Liver (tissue), 8 donors: ENCODE measurements at regions not wholly inside any gene's neighbourhood (a gene's known extent, or its start where the extent isn't known, plus 50 kb on each side); places are given as distances from the start of the nearest gene placed in this dataset.

ENCODE experiments used
- DNase-seq: peaks from one replicate; pipeline ENCODE4 v3.0.0-alpha.2; 2017; ENCODE audit warnings: low spot score
- H3K27ac ChIP-seq, 2 donors: one replicate each; pipeline ENCODE4 v1.7.0; 2013; ENCODE audit warnings: inconsistent platforms in 2 of 2, low read length in 2 of 2, control low read depth in 1 of 2, low read depth in 1 of 2, mild to moderate bottlenecking in 1 of 2
- H3K27me3 ChIP-seq, 4 donors: one replicate each; pipeline versions ENCODE4 v1.6.1 to v1.7.0; 2013; ENCODE audit warnings: low read length in 3 of 4, inconsistent platforms in 1 of 4, mild to moderate bottlenecking in 1 of 4, moderate library complexity in 1 of 4; ENCODE audit not compliant: control insufficient read depth in 4 of 4, insufficient read depth in 4 of 4
- H3K36me3 ChIP-seq, 4 donors: one replicate each; pipeline versions ENCODE4 v1.6.1 to v1.7.0; 2013; ENCODE audit warnings: low read length in 3 of 4, mild to moderate bottlenecking in 3 of 4, low read depth in 1 of 4, moderate library complexity in 1 of 4; ENCODE audit not compliant: control insufficient read depth in 4 of 4, insufficient read depth in 3 of 4
- H3K4me1 ChIP-seq, 4 donors: one replicate each; pipeline versions ENCODE4 v1.6.1 to v1.7.0; 2013; ENCODE audit warnings: low read length in 3 of 4, mild to moderate bottlenecking in 3 of 4, moderate library complexity in 1 of 4; ENCODE audit not compliant: control insufficient read depth in 4 of 4, insufficient read depth in 4 of 4
- H3K4me3 ChIP-seq, 3 donors: one replicate each; pipeline versions ENCODE4 v1.6.1 to v1.7.0; 2013; ENCODE audit warnings: low read length in 3 of 3, control low read depth in 1 of 3, low read depth in 1 of 3, mild to moderate bottlenecking in 1 of 3
- H3K9ac ChIP-seq, 2 donors: one replicate each; pipeline ENCODE4 v1.7.0; 2013; ENCODE audit warnings: low read length in 2 of 2, mild to moderate bottlenecking in 2 of 2, moderate library complexity in 2 of 2, control low read depth in 1 of 2, low read depth in 1 of 2
- H3K9me3 ChIP-seq, 4 donors: one replicate each; pipeline versions ENCODE4 v1.6.1 to v1.7.0; 2013; ENCODE audit warnings: low read length in 3 of 4; ENCODE audit not compliant: control insufficient read depth in 4 of 4
- ATF3 ChIP-seq: IDR thresholded peaks from 2 replicates; pipeline ENCODE4 v1.6.1; 2016; ENCODE audit warnings: antibody characterized with exemption
- CTCF ChIP-seq: fragments of 150-350 bp; IDR thresholded peaks from 2 replicates; pipeline ENCODE4 v1.5.1; 2017; ENCODE audit warnings: improper control_type of control experiment, low read depth, low read length; ENCODE audit not compliant: missing input control
- EGR1 ChIP-seq, 2 donors: IDR thresholded peaks; 2 replicates each; pipeline ENCODE4 v1.6.1; 2016 to 2018; ENCODE audit warnings: antibody characterized with exemption in 2 of 2, low read depth in 2 of 2
- FOXA1 ChIP-seq: IDR thresholded peaks from 2 replicates; pipeline ENCODE4 v1.6.1; 2016; ENCODE audit warnings: antibody characterized with exemption
- FOXA2 ChIP-seq: IDR thresholded peaks from 2 replicates; pipeline ENCODE4 v1.6.1; 2016; ENCODE audit warnings: antibody characterized with exemption
- GABPA ChIP-seq, 2 donors: IDR thresholded peaks in 1 of 2; conservative IDR thresholded peaks in 1 of 2; 2 replicates each; pipeline ENCODE4 v1.6.1; 2016; ENCODE audit warnings: antibody characterized with exemption in 2 of 2, mild to moderate bottlenecking in 1 of 2, moderate library complexity in 1 of 2
- HNF4A ChIP-seq, 2 donors: conservative IDR thresholded peaks; 2 replicates each; pipeline ENCODE4 v1.6.1; 2016; ENCODE audit warnings: antibody characterized with exemption in 2 of 2, mild to moderate bottlenecking in 2 of 2
- HNF4G ChIP-seq: IDR thresholded peaks from 2 replicates; pipeline ENCODE4 v1.6.1; 2016; ENCODE audit warnings: antibody characterized with exemption
- JUND ChIP-seq, 2 donors: IDR thresholded peaks; 2 replicates each; pipeline ENCODE4 v1.6.1; 2016; ENCODE audit warnings: antibody characterized with exemption in 2 of 2
- MAX ChIP-seq: IDR thresholded peaks from 2 replicates; pipeline ENCODE4 v1.6.1; 2016; ENCODE audit warnings: antibody characterized with exemption
- NR2F2 ChIP-seq: IDR thresholded peaks from 2 replicates; pipeline ENCODE4 v1.6.1; 2016; ENCODE audit warnings: antibody characterized with exemption
- RAD21 ChIP-seq, 2 donors: IDR thresholded peaks; 2 replicates each; pipeline ENCODE4 v1.6.1; 2016; ENCODE audit warnings: antibody characterized with exemption in 2 of 2, mild to moderate bottlenecking in 2 of 2
- REST ChIP-seq: IDR thresholded peaks from 2 replicates; pipeline ENCODE4 v1.6.1; 2016; ENCODE audit warnings: antibody characterized with exemption, mild to moderate bottlenecking
- RXRA ChIP-seq, 2 donors: IDR thresholded peaks; 2 replicates each; pipeline ENCODE4 v1.6.1; 2017 to 2018; ENCODE audit warnings: antibody characterized with exemption in 2 of 2, mild to moderate bottlenecking in 1 of 2
- SP1 ChIP-seq: IDR thresholded peaks from 2 replicates; pipeline ENCODE4 v1.6.1; 2018; ENCODE audit warnings: antibody characterized with exemption, mild to moderate bottlenecking
- TAF1 ChIP-seq: conservative IDR thresholded peaks from 2 replicates; pipeline ENCODE4 v1.6.1; 2016; ENCODE audit warnings: antibody characterized with exemption, mild to moderate bottlenecking
- YY1 ChIP-seq: IDR thresholded peaks from 2 replicates; pipeline ENCODE4 v1.6.1; 2016; ENCODE audit warnings: antibody characterized with exemption, mild to moderate bottlenecking
- ZBTB33 ChIP-seq: IDR thresholded peaks from 2 replicates; pipeline ENCODE4 v1.6.1; 2016; ENCODE audit warnings: antibody characterized with exemption
- WGBS: extraction: QIAGEN DNeasy Blood & Tissue Kit; methylation state at CpG from one replicate; pipeline ENCODE4 v1.1.7; 2013; 5-methylcytosine and 5-hydroxymethylcytosine counted together
- donor health status: healthy.
- donor health status: healthy.
- donor health status: healthy.
- donor health status: healthy.
- donor health status: healthy.

GRCh38 chr11:92166335-92166734 is 58.3 kb upstream of the FAT3 start:
- H3K9me3 ChIP-seq, result no peaks in the 10 kb centered on the region
- no peak overlapping the region for H3K27ac ChIP-seq
- TF ChIP-seq HNF4A (conservative IDR thresholded peaks at IDR 0.05) (no peak), FOXA1 (no peak), GABPA (IDR thresholded peaks at IDR 0.05 in 1 of 2, conservative IDR thresholded peaks at IDR 0.05 in 1 of 2) (no peak), MAX (no peak), RXRA (IDR thresholded peaks at IDR 0.05) (no peak), ATF3 (no peak), EGR1 (IDR thresholded peaks at IDR 0.05; ENCODE audit: low read depth in 2 of 2) (no peak), JUND (IDR thresholded peaks at IDR 0.05) (no peak), REST (no peak), YY1 (no peak), FOXA2 (no peak)
- H3K4me1 ChIP-seq, result no peaks in the 10 kb centered on the region
- H3K4me3 ChIP-seq, result no peak overlapping the region
- DNase-seq, result no peak
- H3K27me3 ChIP-seq, result no peaks in the 10 kb centered on the region
- 87% methylated on average over 3 of the region's 3 CpGs for WGBS
- no peak overlapping the region for H3K9ac ChIP-seq
- no peaks in the 10 kb centered on the region for H3K36me3 ChIP-seq

- Histone ChIP-seq H3K9me3 (no peaks in the 10 kb centered on the region), H3K27ac (no peak overlapping the region), H3K27me3 (no peaks in the 10 kb centered on the region), H3K4me1 (no peaks in the 10 kb centered on the region), H3K36me3 (no peaks in the 10 kb centered on the region), H3K4me3 (no peak overlapping the region), H3K9ac (no peak overlapping the region)
- WGBS, result 76% methylated on average over 1 of the region's 1 CpG
- DNase-seq, result no peak
- TF ChIP-seq TAF1, result no peak
- TF ChIP-seq CTCF, result no peak
- no peak for TF ChIP-seq HNF4A (conservative IDR thresholded peaks at IDR 0.05)
- TF ChIP-seq NR2F2, result no peak
- no peak for TF ChIP-seq REST
- TF ChIP-seq GABPA (IDR thresholded peaks at IDR 0.05 in 1 of 2, conservative IDR thresholded peaks at IDR 0.05 in 1 of 2), result no peak
- no peak for TF ChIP-seq SP1
- TF ChIP-seq FOXA1, result no peak
- TF ChIP-seq ZBTB33, result no peak
- TF ChIP-seq FOXA2, result no peak
- no peak for TF ChIP-seq ATF3
- TF ChIP-seq EGR1 (IDR thresholded peaks at IDR 0.05; ENCODE audit: low read depth in 2 of 2), result no peak
- TF ChIP-seq JUND (IDR thresholded peaks at IDR 0.05), result no peak
- TF ChIP-seq RAD21 (IDR thresholded peaks at IDR 0.05), result no peak
- TF ChIP-seq MAX, result no peak
- no peak for TF ChIP-seq RXRA (IDR thresholded peaks at IDR 0.05)
- TF ChIP-seq YY1, result no peak
- TF ChIP-seq HNF4G, result no peak
Observed at GRCh38 chr11:92163879-92164278, 60.7 kb upstream of the FAT3 start.
